T-helper 2 cell treated with Interferon-gamma antibody and Interleukin-4, amounts not matched to agents 100 ng/mL and 5 ng/mL, for 36 hours (primary cell): ENCODE measurements at regions not wholly inside any gene's neighbourhood (a gene's known extent, or its start where the extent isn't known, plus 50 kb on each side); places are given as distances from the start of the nearest gene placed in this dataset.
"Not testable (repeated sequence)": the region's sequence is repeated elsewhere in the genome, so short reads cannot be mapped to it uniquely, and the experiment has no call there.

Experiments used
- intact Hi-C: fragments of 100-400 bp; cut with micrococcal nuclease; formaldehyde crosslinking; loops from one replicate; pipeline ENCODE4 v1.15.1; 2023

GRCh38 chr5:50898966-50899365 is 232.5 kb downstream of the PARP8 start:
- intact Hi-C loops = no loop called here

GRCh38 chr5:50900952-50901510 is 234.6 kb downstream of the PARP8 start:
- intact Hi-C loops = no loop called here

- intact Hi-C loops = no loop called here
These were observed 237.2 kb downstream of the PARP8 start for GRCh38 chr5:50903651-50904050.

- intact Hi-C loops = no loop called here
These were observed 239.6 kb downstream of the PARP8 start for GRCh38 chr5:50905996-50906570.

GRCh38 chr5:50920160-50920559 is 253.7 kb downstream of the PARP8 start:
- intact Hi-C loops = not testable (repeated sequence)

GRCh38 chr5:50921366-50922133 is 255.1 kb downstream of the PARP8 start:
- intact Hi-C loops = no loop called here

GRCh38 chr5:50922134-50922941 is 255.9 kb downstream of the PARP8 start:
- intact Hi-C loops = not testable (repeated sequence)

GRCh38 chr5:50922942-50923767 is 256.7 kb downstream of the PARP8 start:
- intact Hi-C loops = no loop called here

GRCh38 chr5:50923768-50924494 is 257.5 kb downstream of the PARP8 start:
- intact Hi-C loops = no loop called here

- intact Hi-C loops = no loop called here
These were observed 261.5 kb downstream of the PARP8 start for GRCh38 chr5:50927953-50928352.

GRCh38 chr5:50929174-50929573 is 262.7 kb downstream of the PARP8 start:
- intact Hi-C loops = no loop called here

- intact Hi-C loops = no loop called here
These were observed 267.9 kb downstream of the PARP8 start for GRCh38 chr5:50934343-50934742.

GRCh38 chr5:50945139-50945538 is 278.7 kb downstream of the PARP8 start:
- intact Hi-C loops = no loop called here

- intact Hi-C loops = no loop called here
These were observed 281.7 kb downstream of the PARP8 start for GRCh38 chr5:50947906-50948683.

GRCh38 chr5:50953290-50953689 is 286.9 kb downstream of the PARP8 start:
- intact Hi-C loops = no loop called here

GRCh38 chr5:50958852-50959457 is 292.5 kb downstream of the PARP8 start:
- intact Hi-C loops = no loop called here

GRCh38 chr5:50962934-50963872 is 296.8 kb downstream of the PARP8 start:
- intact Hi-C loops = loop anchor here (1.0 to 2.0 kb wide), 2 partner anchors 1598 to 1694 kb away; no protein-coding TSS in a partner anchor
